ENCODE measurements at regions not wholly inside any gene's neighbourhood (a gene's known extent, or its start where the extent isn't known, plus 50 kb on each side); places are given as distances from the start of the nearest gene placed in this dataset.

- no peak for TF ChIP-seq POLR2A (IDR thresholded peaks at IDR 0.05)
- no peak for TF ChIP-seq CTCF (IDR thresholded peaks at IDR 0.05)
- TF ChIP-seq POLR2AphosphoS5 (IDR thresholded peaks at IDR 0.05): no peak
Measured at GRCh38 chr5:3091040-3091774, 339.7 kb upstream of the IRX2 start.

Data from breast epithelium (tissue), 3 donors.